ENCODE measurements at regions not wholly inside any gene's neighbourhood (a gene's known extent, or its start where the extent isn't known, plus 50 kb on each side); places are given as distances from the start of the nearest gene placed in this dataset.
"Not testable (repeated sequence)": the region's sequence is repeated elsewhere in the genome, so short reads cannot be mapped to it uniquely, and the experiment has no call there.

GRCh38 chr21:21851657-21852056 is 853.4 kb downstream of the NCAM2 start:
- peak; percentile 8 for DNase-seq (ENCODE audit: low read depth)

DNA sequence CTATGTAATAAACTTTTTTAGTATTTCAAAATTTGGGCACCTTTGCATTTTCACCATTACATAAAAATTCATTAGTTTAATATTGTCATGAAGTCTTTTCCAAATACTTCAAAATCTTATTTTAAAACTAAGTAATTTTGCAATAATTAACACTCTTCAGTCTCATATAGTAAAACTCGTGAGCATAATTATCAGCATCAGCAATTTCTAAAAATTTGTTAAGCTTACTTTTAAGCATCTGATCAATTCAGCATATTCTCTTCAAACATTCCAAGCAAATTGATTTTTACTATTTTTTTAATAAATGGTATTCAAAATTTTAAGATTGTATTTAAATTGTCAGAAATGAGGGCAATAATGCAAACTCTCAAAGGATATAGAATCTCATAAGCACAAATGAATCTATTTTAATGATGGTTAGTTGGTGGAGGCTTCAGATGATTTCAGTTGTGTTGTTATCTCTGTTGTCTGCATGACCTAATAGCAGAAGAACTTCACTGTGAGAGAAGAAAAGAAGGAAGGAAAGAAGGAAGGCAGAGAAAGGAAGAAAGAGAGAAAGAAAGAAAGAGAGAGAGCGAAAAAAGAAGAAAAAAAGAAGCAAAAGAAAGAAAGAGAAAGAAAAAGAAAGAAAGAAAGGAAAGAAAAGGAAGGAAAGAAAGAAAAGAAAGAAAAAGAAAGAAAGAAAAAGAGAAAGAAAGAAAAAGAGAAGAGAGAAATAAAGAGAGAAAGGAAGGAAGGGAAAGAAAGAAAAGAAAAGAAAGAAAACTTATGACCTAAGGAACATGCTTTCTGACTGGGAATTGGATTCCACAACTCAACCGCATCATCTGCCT is 860.5 kb downstream of the NCAM2 start:
- no peak for DNase-seq (ENCODE audit: low read depth)

GRCh38 chr21:21860888-21861287 is 862.7 kb downstream of the NCAM2 start:
- peak; percentile 47 for DNase-seq (ENCODE audit: low read depth)

GRCh38 chr21:21864321-21864840 is 866.2 kb downstream of the NCAM2 start:
- peak; percentile 24 for DNase-seq (ENCODE audit: low read depth)

GRCh38 chr21:21897275-21897883 is 899.2 kb downstream of the NCAM2 start:
- DNase-seq (ENCODE audit: low read depth): no peak

GRCh38 chr21:21898801-21899200 is 900.6 kb downstream of the NCAM2 start:
- DNase-seq (ENCODE audit: low read depth): no peak

GRCh38 chr21:21902416-21902815 is 904.2 kb downstream of the NCAM2 start:
- DNase-seq (ENCODE audit: low read depth): not testable (repeated sequence)

GRCh38 chr21:21907271-21907670 is 909.1 kb downstream of the NCAM2 start:
- peak; percentile 16 for DNase-seq (ENCODE audit: low read depth)

- DNase-seq (ENCODE audit: low read depth): no peak
Observed at GRCh38 chr21:21915816-21916215, 917.6 kb downstream of the NCAM2 start.

DNA sequence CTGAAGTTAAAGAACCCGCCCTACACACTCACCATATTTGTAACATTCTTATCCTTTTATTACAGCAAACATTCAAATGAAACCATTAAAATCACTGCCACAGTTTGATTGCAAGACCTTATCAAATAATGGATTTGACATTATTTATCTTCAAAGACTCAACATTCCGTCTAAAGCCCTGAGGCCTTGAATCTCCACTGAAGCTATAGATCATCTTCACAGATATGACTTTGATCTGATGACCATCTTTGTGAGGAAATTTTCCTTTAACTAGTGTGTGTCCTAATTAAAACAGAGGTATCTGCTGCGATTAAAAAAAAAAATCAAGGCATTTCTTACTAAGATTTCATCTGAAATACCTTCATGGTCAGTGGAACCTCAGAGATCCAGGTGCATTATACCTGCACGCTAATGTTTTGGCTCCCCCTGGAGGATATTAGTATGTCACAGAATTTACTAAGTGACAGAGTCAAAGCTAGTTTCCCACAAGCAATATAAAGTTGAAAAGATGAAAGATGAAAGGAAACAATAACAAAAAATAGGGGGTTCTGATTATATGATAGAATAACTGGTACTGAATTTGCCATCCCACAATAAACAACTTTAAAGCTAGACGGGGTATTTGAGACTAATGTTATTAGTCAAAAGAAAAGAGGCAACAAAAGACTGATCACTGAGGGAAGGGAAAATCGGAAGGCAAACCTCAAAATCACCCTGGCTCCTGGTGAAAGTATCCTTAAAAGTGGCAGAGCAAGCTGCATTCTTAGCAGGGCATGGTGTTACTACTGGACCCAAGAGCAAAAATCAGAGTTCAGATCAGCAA is 923.4 kb downstream of the NCAM2 start:
- peak; percentile 16 for DNase-seq (ENCODE audit: low read depth)

DNA sequence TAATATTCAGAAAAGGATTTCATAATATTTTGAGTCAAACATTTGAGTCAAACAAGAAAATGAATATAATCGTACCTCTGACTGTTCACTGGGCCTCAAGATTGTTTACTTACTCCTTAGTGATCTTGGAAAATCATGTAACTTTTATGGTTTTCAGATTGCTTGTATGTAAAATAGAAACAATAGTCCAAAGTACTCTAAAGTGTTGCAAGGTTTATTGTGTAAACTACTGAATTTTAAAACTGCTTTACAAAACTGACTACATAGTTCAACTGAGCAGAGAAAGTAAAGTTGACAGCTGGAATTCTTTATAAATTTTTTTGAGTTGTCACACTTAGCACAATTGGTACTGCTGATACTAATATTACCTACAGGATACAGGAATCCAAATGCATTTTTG is 931.0 kb downstream of the NCAM2 start:
- DNase-seq (ENCODE audit: low read depth): no peak

GRCh38 chr21:21929789-21930188 is 931.6 kb downstream of the NCAM2 start:
- no peak for DNase-seq (ENCODE audit: low read depth)

DNA sequence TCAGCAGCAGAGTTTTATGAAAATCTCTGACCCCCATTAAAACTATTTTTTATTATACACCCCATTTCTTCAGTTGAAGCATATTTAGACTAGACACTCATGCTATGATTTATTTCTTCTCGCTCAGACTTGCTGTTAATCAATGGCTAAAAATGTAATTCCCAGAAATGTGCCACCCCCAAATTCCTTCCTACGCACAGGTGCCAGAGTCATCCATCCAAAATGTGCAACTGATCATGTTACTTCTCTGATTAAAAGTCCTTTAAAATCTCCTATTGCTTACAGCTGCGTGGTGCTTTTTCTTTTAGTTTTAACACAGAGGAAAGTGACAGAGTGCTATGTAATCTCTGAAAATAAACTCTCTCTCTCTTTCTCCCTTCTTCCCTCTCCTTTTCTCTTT is 954.4 kb downstream of the NCAM2 start:
- DNase-seq (ENCODE audit: low read depth): no peak

DNA sequence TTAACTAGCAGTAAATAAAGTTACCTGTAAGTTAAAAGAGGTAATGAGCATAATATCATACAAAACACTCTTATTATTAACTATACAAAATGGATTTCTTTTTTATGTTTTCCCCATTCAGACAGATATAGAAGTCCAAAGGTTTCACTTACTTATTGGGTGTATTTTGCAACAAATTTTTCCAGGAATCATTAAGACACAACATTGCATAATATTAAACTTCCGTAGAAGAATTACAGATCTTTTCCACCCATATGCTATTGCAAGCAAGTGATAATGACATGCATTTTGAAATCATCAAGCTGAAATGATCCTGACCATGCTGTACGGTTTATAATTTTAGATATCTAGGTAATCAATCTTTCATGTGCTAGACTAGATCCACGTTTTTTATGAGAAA is 957.0 kb downstream of the NCAM2 start:
- no peak for DNase-seq (ENCODE audit: low read depth)

DNA sequence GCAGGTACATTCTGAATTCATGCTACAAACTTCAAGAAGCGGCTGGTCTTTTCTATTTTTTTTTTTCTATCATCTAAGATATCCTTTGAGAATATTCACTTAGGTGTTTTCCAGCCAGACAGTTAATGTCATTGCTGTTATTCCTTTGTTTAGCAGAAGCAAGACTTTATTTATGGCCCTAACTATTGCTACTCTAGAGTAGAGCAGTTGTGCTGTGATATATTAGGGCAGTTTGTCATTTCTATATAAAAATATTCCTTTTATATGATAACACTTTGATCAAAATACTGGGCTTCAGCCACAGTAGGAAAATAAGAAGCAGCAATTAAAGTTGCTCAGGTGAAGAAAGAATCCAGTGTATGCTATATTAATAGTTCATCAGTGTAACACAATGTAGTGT is 959.3 kb downstream of the NCAM2 start:
- DNase-seq (ENCODE audit: low read depth): no peak

GRCh38 chr21:21963911-21964310 is 965.7 kb downstream of the NCAM2 start:
- peak; percentile 3 for DNase-seq (ENCODE audit: low read depth)

DNA sequence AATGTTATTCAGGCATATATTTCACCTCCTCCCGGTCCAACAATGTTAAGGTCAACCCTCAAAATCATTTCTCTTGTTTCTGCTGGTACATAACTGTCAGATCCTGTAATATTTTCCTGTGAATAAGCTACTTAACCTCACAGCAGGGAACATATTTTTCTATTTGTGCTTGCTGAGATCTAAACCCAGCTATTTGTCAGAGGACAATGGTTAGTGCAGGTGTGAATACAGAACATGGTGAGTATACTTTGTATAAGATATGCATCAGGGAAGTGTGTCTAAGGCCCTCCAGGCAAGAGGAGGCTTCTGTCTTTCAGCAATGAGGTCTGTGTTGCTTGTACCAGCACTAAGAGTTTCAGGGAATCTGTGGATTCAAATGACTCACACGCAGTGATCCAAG is 970.6 kb downstream of the NCAM2 start:
- DNase-seq (ENCODE audit: low read depth): no peak

DNA sequence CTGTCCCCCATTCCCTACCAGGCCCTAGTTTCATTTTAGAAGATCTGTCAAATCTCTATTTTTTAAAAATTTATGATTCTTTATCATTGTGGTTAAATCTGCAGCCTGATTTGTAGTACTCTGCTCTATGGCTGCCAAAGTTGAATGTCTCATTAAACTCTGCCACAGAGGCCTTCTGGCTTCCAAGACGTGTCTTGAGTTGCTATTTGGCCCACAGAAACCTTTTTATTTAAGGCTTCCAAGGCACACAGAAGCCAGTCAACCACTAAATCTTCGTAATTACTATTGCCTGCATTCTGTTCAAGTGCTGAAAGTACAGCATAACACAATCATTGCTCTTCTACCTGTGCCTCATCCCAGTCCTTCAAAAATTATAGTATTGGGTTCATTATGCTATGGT is 971.0 kb downstream of the NCAM2 start:
- DNase-seq (ENCODE audit: low read depth): no peak

- peak; percentile 5 for DNase-seq (ENCODE audit: low read depth)
Observed at GRCh38 chr21:21971384-21971783, 973.2 kb downstream of the NCAM2 start.

- peak; percentile 10 for DNase-seq (ENCODE audit: low read depth)
Observed at GRCh38 chr21:21973806-21974205, 975.6 kb downstream of the NCAM2 start.

DNA sequence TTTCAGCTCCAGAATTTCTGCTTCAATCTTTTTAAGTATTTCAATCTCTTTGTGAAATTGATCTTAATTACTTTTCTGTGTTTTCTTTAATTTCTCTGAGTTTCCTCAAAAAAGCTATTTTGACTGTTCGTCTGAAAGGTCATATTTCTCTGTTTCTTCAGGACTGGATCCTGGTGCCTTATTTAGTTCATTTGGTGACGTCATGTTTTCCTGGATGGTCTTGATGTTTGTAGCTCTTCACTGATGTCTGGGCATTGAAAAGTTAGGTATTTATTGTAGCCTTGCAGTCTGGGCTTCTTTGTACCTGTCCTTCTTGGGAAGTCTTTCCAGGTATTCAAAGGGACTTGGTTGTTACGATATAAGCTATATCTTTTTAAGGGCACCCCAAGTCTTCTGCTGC is 998.7 kb downstream of the NCAM2 start:
- no peak for DNase-seq (ENCODE audit: low read depth)
